ENCODE measurements at regions not wholly inside any gene's neighbourhood (a gene's known extent, or its start where the extent isn't known, plus 50 kb on each side); places are given as distances from the start of the nearest gene placed in this dataset.

GRCh38 chr9:16976427-16976826 is 106.0 kb upstream of the BNC2 start:
- no peak for TF ChIP-seq POLR2A (IDR thresholded peaks at IDR 0.05; ENCODE audit: borderline replicate concordance, extremely low read depth, insufficient read depth, insufficient read length)
- TF ChIP-seq CTCF (IDR thresholded peaks at IDR 0.05 in 2 of 3, conservative IDR thresholded peaks at IDR 0.05 in 1 of 3; ENCODE audit: borderline replicate concordance in 1 of 3, insufficient read depth in 1 of 3, low read depth in 2 of 3, low read length in 2 of 3) = no peak
- no peak for TF ChIP-seq TCF7L2 (IDR thresholded peaks at IDR 0.05; ENCODE audit: borderline replicate concordance, extremely low read depth, insufficient read depth, insufficient read length)
- TF ChIP-seq EZH2 (IDR thresholded peaks at IDR 0.05) = no peak
- no peak for TF ChIP-seq POLR2AphosphoS5 (IDR thresholded peaks at IDR 0.05; ENCODE audit: low read depth, low read length)
- TF ChIP-seq ZBTB33 (IDR thresholded peaks at IDR 0.05; ENCODE audit: extremely low read depth, insufficient replicate concordance, low read length) = no peak
- no peak for TF ChIP-seq RAD21 (IDR thresholded peaks at IDR 0.05; ENCODE audit: low read depth)
- TF ChIP-seq JUND (IDR thresholded peaks at IDR 0.05) = no peak
- TF ChIP-seq SP1 (IDR thresholded peaks at IDR 0.05; ENCODE audit: low read depth) = no peak

Data from HCT116 (cell line).